ENCODE measurements at regions not wholly inside any gene's neighbourhood (a gene's known extent, or its start where the extent isn't known, plus 50 kb on each side); places are given as distances from the start of the nearest gene placed in this dataset.
A peak's percentile ranks its signal among the peaks of the same experiment; 100 is the strongest.
"Not testable (repeated sequence)": the region's sequence is repeated elsewhere in the genome, so short reads cannot be mapped to it uniquely, and the experiment has no call there.

GRCh38 chr20:61065853-61066252, 186.2 kb upstream of the CDH4 start:
- DNase-seq, result no peak

GRCh38 chr20:61066526-61066925, 185.5 kb upstream of the CDH4 start:
- DNase-seq, result no peak

GRCh38 chr20:61067221-61067620, 184.8 kb upstream of the CDH4 start:
- no peak for DNase-seq

- no peak for DNase-seq
These were observed 179.7 kb upstream of the CDH4 start for GRCh38 chr20:61072398-61072797.

- no peak for DNase-seq
These were observed 178.7 kb upstream of the CDH4 start for GRCh38 chr20:61073376-61073775.

GRCh38 chr20:61082720-61083119, 169.3 kb upstream of the CDH4 start:
- no peak for DNase-seq

GRCh38 chr20:61083431-61083830, 168.6 kb upstream of the CDH4 start:
- no peak for DNase-seq

- DNase-seq, result no peak
These were observed 166.0 kb upstream of the CDH4 start for GRCh38 chr20:61086031-61086430.

- peak; percentile 34 for DNase-seq
These were observed 161.5 kb upstream of the CDH4 start for GRCh38 chr20:61090541-61090940.

- no peak for DNase-seq
These were observed 159.8 kb upstream of the CDH4 start for GRCh38 chr20:61092251-61092650.

GRCh38 chr20:61094581-61094980, 157.5 kb upstream of the CDH4 start:
- DNase-seq, result no peak

GRCh38 chr20:61096463-61096862, 155.6 kb upstream of the CDH4 start:
- DNase-seq, result no peak

GRCh38 chr20:61099806-61100205, 152.3 kb upstream of the CDH4 start:
- DNase-seq, result no peak

- no peak for DNase-seq
These were observed 151.6 kb upstream of the CDH4 start for GRCh38 chr20:61100489-61100888.

- DNase-seq, result not testable (repeated sequence)
These were observed 150.7 kb upstream of the CDH4 start for GRCh38 chr20:61101321-61101720.

GRCh38 chr20:61104232-61104631, 147.8 kb upstream of the CDH4 start:
- no peak for DNase-seq

GRCh38 chr20:61105395-61105794, 146.7 kb upstream of the CDH4 start:
- no peak for DNase-seq

GRCh38 chr20:61106438-61106837, 145.6 kb upstream of the CDH4 start:
- no peak for DNase-seq

GRCh38 chr20:61109221-61109805, 142.7 kb upstream of the CDH4 start:
- DNase-seq, result no peak

- DNase-seq, result no peak
These were observed 139.5 kb upstream of the CDH4 start for GRCh38 chr20:61112515-61112914.

GRCh38 chr20:61113731-61114130, 138.3 kb upstream of the CDH4 start:
- DNase-seq, result no peak

- no peak for DNase-seq
These were observed 137.4 kb upstream of the CDH4 start for GRCh38 chr20:61114493-61115175.

- DNase-seq, result no peak
These were observed 136.5 kb upstream of the CDH4 start for GRCh38 chr20:61115364-61116065.

- DNase-seq, result no peak
These were observed 134.3 kb upstream of the CDH4 start for GRCh38 chr20:61117725-61118124.

Measured in DMS79 (cell line).